ENCODE measurements at regions not wholly inside any gene's neighbourhood (a gene's known extent, or its start where the extent isn't known, plus 50 kb on each side); places are given as distances from the start of the nearest gene placed in this dataset.

GRCh38 chr1:60924165-60924564 is 158.2 kb upstream of the NFIA start:
- Histone ChIP-seq H4K20me1 (replicated peaks in 1 of 2; ENCODE audit: control insufficient read depth in 1 of 2, insufficient read depth in 2 of 2, low read length in 2 of 2) (no peaks in the 10 kb centered on the region), H2BK12ac (ENCODE audit: low read depth, low read length) (no peak overlapping the region), H3K4me3 (ENCODE audit: extremely low read depth in 1 of 4, insufficient read depth in 2 of 4, low read depth in 3 of 4, low read length in 4 of 4) (no peak overlapping the region), H3K23ac (ENCODE audit: insufficient read length) (no peak overlapping the region), H3K56ac (replicated peaks; ENCODE audit: insufficient read length, low read depth, low read length) (no peak overlapping the region), H3K14ac (ENCODE audit: insufficient read length) (no peak overlapping the region), H3K9ac (replicated peaks in 1 of 4; ENCODE audit: extremely low read depth in 1 of 4, low read depth in 3 of 4, low read length in 3 of 4) (no peak overlapping the region), H4K5ac (ENCODE audit: insufficient read length, low read depth, low read length) (no peak overlapping the region), H3K9me3 (ENCODE audit: insufficient read depth in 2 of 2, low read depth in 1 of 2, low read length in 1 of 2) (no peaks in the 10 kb centered on the region), H2AFZ (ENCODE audit: low read length) (no peak overlapping the region), H4K91ac (replicated peaks; ENCODE audit: insufficient read length, low read length) (no peak overlapping the region), H3K4me1 (replicated peaks in 1 of 4; ENCODE audit: control insufficient read depth in 3 of 4, insufficient read depth in 4 of 4, low read length in 3 of 4) (peaks cover 0 to 8% (median 0%) of the 10 kb centered on the region in 4 experiments; a peak in 2 of 7 replicates), H3K79me2 (ENCODE audit: control insufficient read depth in 1 of 2, insufficient read depth in 2 of 2, low read length in 2 of 2) (no peaks in the 10 kb centered on the region), H2AK5ac (ENCODE audit: low read depth, low read length) (no peak overlapping the region), H3K23me2 (ENCODE audit: low read depth, low read length) (peaks cover 2% of the 10 kb centered on the region; the same call in 1 of the 2 replicates), H3K27ac (ENCODE audit: low read depth, low read length) (no peak overlapping the region), H3K79me1 (ENCODE audit: low read depth, low read length) (no peaks in the 10 kb centered on the region), H3K36me3 (ENCODE audit: control insufficient read depth in 2 of 4, insufficient read depth in 4 of 4, low read length in 3 of 4) (no peaks in the 10 kb centered on the region), H2BK120ac (replicated peaks; ENCODE audit: low read depth, low read length) (no peak overlapping the region), H2BK20ac (ENCODE audit: low read length) (no peak overlapping the region), H3K4ac (replicated peaks; ENCODE audit: insufficient read length, low read depth, low read length) (no peak overlapping the region), H3K18ac (ENCODE audit: extremely low read depth, low read length) (no peak overlapping the region), H2BK15ac (ENCODE audit: low read length) (no peak overlapping the region), H3K27me3 (replicated peaks in 1 of 4; ENCODE audit: control insufficient read depth in 3 of 4, extremely low read depth in 1 of 4, insufficient read depth in 3 of 4, low read length in 3 of 4) (no peaks in the 10 kb centered on the region), H4K8ac (ENCODE audit: extremely low read depth, insufficient read depth, low read length) (no peak overlapping the region), H2BK5ac (ENCODE audit: low read depth, low read length) (no peak overlapping the region), H3K4me2 (ENCODE audit: insufficient read depth in 1 of 2, low read depth in 2 of 2, low read length in 2 of 2) (no peak overlapping the region)
- ChIA-PET CTCF (ENCODE audit: partially characterized antibody) (interaction anchor here (0.6 to 2.5 kb wide), 2 partner anchors 12 to 248 kb away, joined by 3 to 5 read pairs; no protein-coding TSS in a partner anchor), POLR2A (ENCODE audit: partially characterized antibody) (no interaction called here)
- DNase-seq (ENCODE audit: low read depth in 1 of 2, low spot score in 2 of 2): no peak
- 93% methylated on average over 3 of the region's 3 CpGs; no CpG with 5 or more reads in 1 of the 2 experiments for WGBS, 2 experiments (ENCODE audit: extremely low coverage in 1 of 2, insufficient coverage in 1 of 2, insufficient read length in 1 of 2, insufficient replicate concordance in 2 of 2, low coverage in 1 of 2, low lambda C conversion rate in 2 of 2, missing lambda C conversion rate in 1 of 2)
- FAIRE-seq: no peak
- TF ChIP-seq, protein P1, sequence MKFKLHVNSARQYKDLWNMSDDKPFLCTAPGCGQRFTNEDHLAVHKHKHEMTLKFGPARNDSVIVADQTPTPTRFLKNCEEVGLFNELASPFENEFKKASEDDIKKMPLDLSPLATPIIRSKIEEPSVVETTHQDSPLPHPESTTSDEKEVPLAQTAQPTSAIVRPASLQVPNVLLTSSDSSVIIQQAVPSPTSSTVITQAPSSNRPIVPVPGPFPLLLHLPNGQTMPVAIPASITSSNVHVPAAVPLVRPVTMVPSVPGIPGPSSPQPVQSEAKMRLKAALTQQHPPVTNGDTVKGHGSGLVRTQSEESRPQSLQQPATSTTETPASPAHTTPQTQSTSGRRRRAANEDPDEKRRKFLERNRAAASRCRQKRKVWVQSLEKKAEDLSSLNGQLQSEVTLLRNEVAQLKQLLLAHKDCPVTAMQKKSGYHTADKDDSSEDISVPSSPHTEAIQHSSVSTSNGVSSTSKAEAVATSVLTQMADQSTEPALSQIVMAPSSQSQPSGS (IDR thresholded peaks at IDR 0.05; ENCODE audit: low read length): no peak
- TF ChIP-seq RFX5 (IDR thresholded peaks at IDR 0.05; ENCODE audit: borderline replicate concordance, low read depth, low read length) (no peak), PHF8 (conservative IDR thresholded peaks at IDR 0.05; ENCODE audit: low read depth, low read length) (no peak), ZNF274 (IDR thresholded peaks at IDR 0.05; ENCODE audit: borderline replicate concordance, extremely low read depth, low read length) (no peak), EGR1 (IDR thresholded peaks at IDR 0.05; ENCODE audit: borderline replicate concordance, low read depth, low read length) (no peak), HDAC6 (IDR thresholded peaks at IDR 0.05; ENCODE audit: low read depth, low read length) (no peak), RNF2 (IDR thresholded peaks at IDR 0.05; ENCODE audit: borderline replicate concordance, low read depth, low read length, missing control alignments, poor library complexity, severe bottlenecking) (no peak), JUN (IDR thresholded peaks at IDR 0.05; ENCODE audit: low read depth, low read length) (no peak)
- TF ChIP-seq, protein P2, sequence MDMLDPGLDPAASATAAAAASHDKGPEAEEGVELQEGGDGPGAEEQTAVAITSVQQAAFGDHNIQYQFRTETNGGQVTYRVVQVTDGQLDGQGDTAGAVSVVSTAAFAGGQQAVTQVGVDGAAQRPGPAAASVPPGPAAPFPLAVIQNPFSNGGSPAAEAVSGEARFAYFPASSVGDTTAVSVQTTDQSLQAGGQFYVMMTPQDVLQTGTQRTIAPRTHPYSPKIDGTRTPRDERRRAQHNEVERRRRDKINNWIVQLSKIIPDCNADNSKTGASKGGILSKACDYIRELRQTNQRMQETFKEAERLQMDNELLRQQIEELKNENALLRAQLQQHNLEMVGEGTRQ (IDR thresholded peaks at IDR 0.05; ENCODE audit: low read length): no peak
- TF ChIP-seq, protein P3, sequence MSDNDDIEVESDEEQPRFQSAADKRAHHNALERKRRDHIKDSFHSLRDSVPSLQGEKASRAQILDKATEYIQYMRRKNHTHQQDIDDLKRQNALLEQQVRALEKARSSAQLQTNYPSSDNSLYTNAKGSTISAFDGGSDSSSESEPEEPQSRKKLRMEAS (IDR thresholded peaks at IDR 0.05): no peak
